HEK293T (cell line): ENCODE measurements at regions not wholly inside any gene's neighbourhood (a gene's known extent, or its start where the extent isn't known, plus 50 kb on each side); places are given as distances from the start of the nearest gene placed in this dataset.
"Not testable (repeated sequence)": the region's sequence is repeated elsewhere in the genome, so short reads cannot be mapped to it uniquely, and the experiment has no call there.

Source experiments
- ARNT ChIP-seq: fragments of 450-650 bp; IDR thresholded peaks from 2 replicates; pipeline ENCODE4 v1.6.1; 2017; ENCODE audit warnings: mild to moderate bottlenecking
- BHLHE40 ChIP-seq: fragments of 450-650 bp; IDR thresholded peaks from 2 replicates; pipeline ENCODE4 v1.6.1; 2016; ENCODE audit warnings: mild to moderate bottlenecking, moderate library complexity, borderline replicate concordance
- CTBP1 ChIP-seq: fragments of 450-650 bp; IDR thresholded peaks from 2 replicates; pipeline ENCODE4 v1.6.1; 2016; ENCODE audit warnings: borderline replicate concordance
- ELF4 ChIP-seq: fragments of 450-650 bp; IDR thresholded peaks from 2 replicates; pipeline ENCODE4 v1.6.1; 2017; ENCODE audit warnings: antibody characterized with exemption
- FOXM1 ChIP-seq: fragments of 450-650 bp; IDR thresholded peaks from 2 replicates; pipeline ENCODE4 v1.6.1; 2017; ENCODE audit warnings: mild to moderate bottlenecking, borderline replicate concordance
- HDGF ChIP-seq: fragments of 450-650 bp; IDR thresholded peaks from 2 replicates; pipeline ENCODE4 v1.6.1; 2017; ENCODE audit warnings: antibody characterized with exemption, borderline replicate concordance
- L3MBTL2 ChIP-seq: fragments of 450-650 bp; conservative IDR thresholded peaks from 2 replicates; pipeline ENCODE4 v1.6.1; 2016; ENCODE audit warnings: mild to moderate bottlenecking
- NFRKB ChIP-seq: fragments of 450-650 bp; IDR thresholded peaks from 2 replicates; pipeline ENCODE4 v1.6.1; 2016; ENCODE audit warnings: mild to moderate bottlenecking, moderate library complexity
- SP1 ChIP-seq: fragments of 450-650 bp; IDR thresholded peaks from 2 replicates; pipeline ENCODE4 v1.6.1; 2017
- SUZ12 ChIP-seq: fragments of 450-650 bp; IDR thresholded peaks from 2 replicates; pipeline ENCODE4 v1.6.1; 2016; ENCODE audit warnings: mild to moderate bottlenecking
- TARDBP ChIP-seq: fragments of 450-650 bp; IDR thresholded peaks from 2 replicates; pipeline ENCODE4 v1.6.1; 2016
- ZNF384 ChIP-seq: fragments of 450-650 bp; IDR thresholded peaks from 2 replicates; pipeline ENCODE4 v1.6.1; 2016
- TF ChIP-seq, protein P1 (sequence below): fragments of 450-650 bp; IDR thresholded peaks from 2 replicates; pipeline ENCODE4 v1.6.1; 2016

DNA sequence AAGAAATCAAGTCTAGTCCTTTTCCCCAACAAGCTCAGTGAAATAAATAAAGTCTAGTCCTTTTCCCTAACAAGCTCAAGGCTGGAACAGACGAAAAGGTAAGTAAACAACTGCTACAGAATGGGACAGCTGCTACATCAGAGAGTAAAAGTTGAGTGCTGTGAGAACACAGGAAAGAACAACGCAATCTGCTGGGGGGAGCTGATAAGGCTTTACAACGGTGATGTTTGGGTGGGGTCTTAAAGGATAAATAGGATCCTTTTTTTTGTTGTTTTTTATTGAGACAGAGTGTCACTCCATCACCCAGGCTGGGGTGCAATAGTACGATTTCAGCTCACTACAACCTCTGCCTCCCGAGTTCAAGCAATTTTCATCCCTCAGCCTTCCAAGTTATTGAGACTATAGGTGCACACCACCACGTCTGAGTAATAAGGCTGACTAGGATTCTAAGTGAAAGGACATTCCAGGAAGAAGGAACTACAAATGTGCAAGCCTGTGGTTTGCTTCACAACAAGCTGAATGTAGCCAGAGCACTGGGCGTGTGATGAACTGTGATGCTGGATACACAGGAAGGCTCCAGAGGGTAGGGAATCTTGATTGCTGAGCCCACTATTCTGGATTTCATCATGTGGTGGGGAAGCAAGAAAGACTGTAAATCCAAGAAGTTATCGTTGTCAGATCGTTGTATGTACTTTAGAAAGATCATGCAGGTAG lies 54.7 kb upstream of the KCTD7 start:
- TF ChIP-seq SP1, SUZ12, FOXM1, ARNT, ELF4, ZNF384, BHLHE40, CTBP1, TARDBP, HDGF, NFRKB, L3MBTL2: not testable (repeated sequence)
- TF ChIP-seq, protein P1, sequence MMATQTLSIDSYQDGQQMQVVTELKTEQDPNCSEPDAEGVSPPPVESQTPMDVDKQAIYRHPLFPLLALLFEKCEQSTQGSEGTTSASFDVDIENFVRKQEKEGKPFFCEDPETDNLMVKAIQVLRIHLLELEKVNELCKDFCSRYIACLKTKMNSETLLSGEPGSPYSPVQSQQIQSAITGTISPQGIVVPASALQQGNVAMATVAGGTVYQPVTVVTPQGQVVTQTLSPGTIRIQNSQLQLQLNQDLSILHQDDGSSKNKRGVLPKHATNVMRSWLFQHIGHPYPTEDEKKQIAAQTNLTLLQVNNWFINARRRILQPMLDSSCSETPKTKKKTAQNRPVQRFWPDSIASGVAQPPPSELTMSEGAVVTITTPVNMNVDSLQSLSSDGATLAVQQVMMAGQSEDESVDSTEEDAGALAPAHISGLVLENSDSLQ = not testable (repeated sequence)
